ENCODE measurements at regions not wholly inside any gene's neighbourhood (a gene's known extent, or its start where the extent isn't known, plus 50 kb on each side); places are given as distances from the start of the nearest gene placed in this dataset.

DNA sequence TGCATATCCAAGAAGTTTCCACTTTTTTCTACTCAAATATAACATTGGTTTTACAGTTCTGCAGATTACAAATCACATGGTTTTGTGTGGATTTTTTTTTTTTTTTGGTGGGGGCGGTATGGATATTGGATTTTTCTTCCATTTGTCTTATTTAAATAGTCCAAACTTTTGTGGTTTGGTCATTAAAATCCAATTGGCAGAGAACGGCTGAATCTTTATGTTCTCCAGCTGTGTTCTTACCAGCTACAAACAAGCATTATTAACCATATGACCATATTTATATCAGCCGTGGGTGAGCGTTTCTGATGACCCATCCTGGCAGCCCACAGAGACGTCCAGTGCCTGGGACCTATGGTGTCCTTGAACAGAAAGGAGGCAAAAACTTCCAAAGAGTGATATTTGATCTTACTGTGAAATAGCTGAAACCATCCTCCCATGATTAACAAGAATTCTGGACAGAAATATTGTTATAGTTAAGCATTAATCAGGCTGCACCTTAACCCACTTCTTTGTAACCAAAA is 200.4 kb downstream of the LYPLAL1 start:
- Mint-ChIP-seq H3K27ac (no peak overlapping the region), H3K4me1 (ENCODE audit: low read depth) (no peaks in the 10 kb centered on the region), H3K27me3 (no peaks in the 10 kb centered on the region), H3K9me3 (no peaks in the 10 kb centered on the region), H3K36me3 (no peaks in the 10 kb centered on the region), H3K4me3 (no peak overlapping the region)
- ChIA-PET POLR2A (no interaction called here), CTCF (interaction anchor here (0.6 kb wide), 1 partner anchor 896 kb away, joined by 3 read pairs; no protein-coding TSS in a partner anchor)
- intact Hi-C loops (cut with micrococcal nuclease) = no loop called here
- no peak for DNase-seq

DNA sequence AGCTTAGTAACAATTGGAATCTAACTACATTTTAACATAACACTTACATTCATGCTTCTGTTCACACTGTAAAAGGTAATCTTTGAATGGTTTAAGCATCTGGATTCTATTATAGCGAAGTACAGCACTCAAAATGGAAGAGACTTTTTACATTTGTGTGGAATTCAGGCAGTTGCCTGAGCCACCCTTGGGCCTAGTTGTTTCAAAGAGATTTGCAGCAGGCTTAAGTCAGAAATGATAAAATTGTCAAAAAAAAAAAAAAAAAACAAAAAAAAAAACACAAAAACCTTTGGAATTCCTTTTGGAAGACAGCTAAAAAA is 199.9 kb downstream of the LYPLAL1 start:
- CTCF ChIA-PET = interaction anchor here (0.6 kb wide), 1 partner anchor 895 kb away, joined by 3 read pairs; no protein-coding TSS in a partner anchor
- H3K9me3 Mint-ChIP-seq = no peaks in the 10 kb centered on the region
- intact Hi-C loops (cut with micrococcal nuclease) = no loop called here

DNA sequence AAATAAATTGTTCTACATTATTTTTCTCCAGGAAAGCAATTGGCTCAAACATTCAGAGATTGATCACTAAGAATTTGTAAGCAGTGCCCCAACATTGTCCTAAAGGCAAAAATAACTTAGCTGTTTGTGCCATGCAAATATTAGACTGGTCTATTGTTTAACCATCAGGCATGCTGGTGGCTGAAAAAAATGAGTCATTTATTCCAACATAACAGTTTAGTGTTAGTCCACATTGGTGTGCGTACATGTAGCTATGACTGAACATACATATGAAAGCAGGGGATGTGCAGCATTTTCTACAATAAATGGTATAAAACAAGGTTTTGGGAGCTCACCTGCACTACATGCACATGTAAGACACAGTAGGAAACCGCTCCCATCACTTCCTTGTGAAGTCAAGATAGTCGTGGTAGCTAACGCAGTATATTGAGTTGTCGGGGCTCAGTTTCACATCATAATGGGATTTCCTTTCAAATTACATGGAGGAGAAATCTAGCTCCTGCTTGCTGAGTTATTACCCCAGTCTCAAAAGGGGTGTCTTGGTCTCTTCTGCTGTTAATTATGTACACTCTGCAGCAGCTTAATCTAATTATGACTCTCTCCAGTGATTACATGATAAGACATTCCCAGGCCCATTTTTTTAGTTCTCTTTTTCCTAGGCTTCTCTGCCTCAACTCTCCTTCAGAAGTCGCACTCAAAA is 199.4 kb downstream of the LYPLAL1 start:
- POLR2A ChIA-PET = no interaction called here
- no peak for DNase-seq
- H3K4me1 Mint-ChIP-seq (ENCODE audit: low read depth) = no peaks in the 10 kb centered on the region
- CTCF ChIA-PET = interaction anchor here (0.6 to 1.0 kb wide), 2 partner anchors 207 to 895 kb away, joined by 3 read pairs; no protein-coding TSS in a partner anchor
- no peaks in the 10 kb centered on the region for H3K9me3 Mint-ChIP-seq
- intact Hi-C loops (cut with micrococcal nuclease) = no loop called here
- H3K4me3 Mint-ChIP-seq = no peak overlapping the region
- no peak overlapping the region for H3K27ac Mint-ChIP-seq
- H3K27me3 Mint-ChIP-seq = no peaks in the 10 kb centered on the region
- no peaks in the 10 kb centered on the region for H3K36me3 Mint-ChIP-seq

More for the DNA sequence above, 199.9 kb downstream of the LYPLAL1 start:
- no peaks in the 10 kb centered on the region for H3K4me1 Mint-ChIP-seq (ENCODE audit: low read depth)
- no peaks in the 10 kb centered on the region for H3K36me3 Mint-ChIP-seq
- no peak overlapping the region for H3K27ac Mint-ChIP-seq
- no peak overlapping the region for H3K4me3 Mint-ChIP-seq
- DNase-seq = no peak
- POLR2A ChIA-PET = no interaction called here
- H3K27me3 Mint-ChIP-seq = no peaks in the 10 kb centered on the region

DNA sequence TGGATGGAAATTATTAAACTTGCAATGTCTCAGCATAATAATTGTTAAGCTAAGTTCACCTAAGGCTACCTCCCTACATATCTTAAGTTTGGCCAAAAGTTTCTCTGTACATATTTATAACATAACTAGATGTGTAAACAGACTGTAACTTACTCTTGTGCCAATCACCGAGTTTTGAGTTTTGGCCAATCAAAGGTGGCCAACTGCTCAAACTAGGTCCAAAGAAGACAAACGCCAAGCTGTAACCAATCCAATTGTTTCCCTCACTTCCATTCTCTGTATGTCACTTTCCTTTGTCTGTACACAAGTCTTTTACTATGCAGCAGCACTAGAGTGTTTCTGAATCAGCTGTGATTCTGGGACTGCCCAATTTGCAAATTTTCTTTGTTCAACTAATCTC is 197.8 kb downstream of the LYPLAL1 start:
- CTCF ChIA-PET = no interaction called here
- no peak overlapping the region for H3K27ac Mint-ChIP-seq
- H3K4me3 Mint-ChIP-seq = no peak overlapping the region
- H3K4me1 Mint-ChIP-seq (ENCODE audit: low read depth) = no peaks in the 10 kb centered on the region
- POLR2A ChIA-PET = no interaction called here
- no peaks in the 10 kb centered on the region for H3K9me3 Mint-ChIP-seq
- DNase-seq = no peak
- H3K36me3 Mint-ChIP-seq = no peaks in the 10 kb centered on the region
- no peaks in the 10 kb centered on the region for H3K27me3 Mint-ChIP-seq
- intact Hi-C loops (cut with micrococcal nuclease) = no loop called here

DNA sequence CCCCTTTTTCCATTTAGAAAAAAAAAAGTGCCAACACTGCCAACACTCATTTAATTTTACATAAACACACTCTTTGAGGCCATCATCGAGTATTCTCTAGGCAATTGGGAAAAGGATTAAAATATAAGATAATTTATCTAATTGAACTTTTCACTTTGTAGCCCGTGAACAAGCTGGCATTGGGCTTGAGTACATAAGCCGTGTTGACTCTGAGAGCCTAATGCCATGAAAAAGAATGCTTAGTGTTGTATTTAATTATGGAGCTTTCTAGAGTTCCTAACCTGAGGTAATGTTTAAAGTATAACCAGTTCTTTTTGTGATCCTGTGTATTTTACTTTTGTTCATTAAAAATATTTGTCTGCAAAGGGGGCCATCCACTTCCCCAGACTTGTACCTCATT is 193.8 kb downstream of the LYPLAL1 start:
- H3K27me3 Mint-ChIP-seq = no peaks in the 10 kb centered on the region
- no peak for DNase-seq
- no peaks in the 10 kb centered on the region for H3K36me3 Mint-ChIP-seq
- no peaks in the 10 kb centered on the region for H3K4me1 Mint-ChIP-seq (ENCODE audit: low read depth)
- no peak overlapping the region for H3K27ac Mint-ChIP-seq
- ChIA-PET POLR2A (no interaction called here), CTCF (no interaction called here)
- intact Hi-C loops (cut with micrococcal nuclease) = no loop called here
- H3K9me3 Mint-ChIP-seq = no peaks in the 10 kb centered on the region
- no peak overlapping the region for H3K4me3 Mint-ChIP-seq

DNA sequence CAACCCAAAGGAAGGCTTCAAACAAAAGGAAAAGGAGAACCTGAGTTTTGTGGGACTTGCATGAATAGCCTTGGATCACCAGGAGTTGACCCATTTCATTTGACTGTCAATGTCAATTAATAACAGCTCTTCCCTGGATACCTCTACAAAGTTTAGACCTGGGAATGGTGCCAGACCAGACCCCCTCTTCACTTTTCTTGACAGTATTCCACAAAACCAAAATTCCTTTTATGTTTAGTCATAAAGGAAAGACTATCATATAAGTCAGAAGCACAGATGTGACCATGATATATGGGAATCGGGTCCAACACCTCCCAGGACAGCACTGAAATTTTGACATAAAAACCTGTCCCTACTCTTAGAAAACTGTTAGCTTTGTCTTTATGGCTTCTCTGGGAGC is 191.8 kb downstream of the LYPLAL1 start:
- Mint-ChIP-seq H3K9me3 (no peaks in the 10 kb centered on the region), H3K4me3 (no peak overlapping the region), H3K36me3 (no peaks in the 10 kb centered on the region), H3K27ac (no peak overlapping the region), H3K4me1 (ENCODE audit: low read depth) (no peaks in the 10 kb centered on the region), H3K27me3 (no peaks in the 10 kb centered on the region)
- no peak for DNase-seq
- POLR2A ChIA-PET = no interaction called here
- intact Hi-C loops (cut with micrococcal nuclease) = no loop called here
- CTCF ChIA-PET = interaction anchor here (0.6 kb wide), 1 partner anchor 101 kb away, joined by 4 read pairs; no protein-coding TSS in a partner anchor

DNA sequence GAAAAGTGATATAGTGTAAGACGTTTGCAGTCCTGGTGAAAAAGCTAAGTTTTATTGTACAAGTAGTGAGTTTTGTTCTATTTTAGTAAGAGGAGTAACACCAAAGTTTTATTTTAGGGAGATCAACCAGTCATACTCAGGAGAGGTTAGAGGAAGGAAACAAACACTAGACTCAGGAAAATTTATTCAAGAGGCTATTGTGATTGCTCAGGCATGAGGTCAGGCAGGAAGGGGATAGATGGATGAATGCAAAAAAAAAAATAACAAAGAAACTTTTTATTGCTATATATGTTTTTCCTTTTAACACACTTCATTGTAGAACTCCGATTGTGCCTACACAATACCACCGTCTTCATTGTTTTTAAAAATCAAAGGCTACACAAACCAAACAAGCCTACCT is 189.0 kb downstream of the LYPLAL1 start:
- H3K9me3 Mint-ChIP-seq = no peaks in the 10 kb centered on the region
- no peak for DNase-seq
- ChIA-PET CTCF (no interaction called here), POLR2A (no interaction called here)
- no peak overlapping the region for H3K4me3 Mint-ChIP-seq
- intact Hi-C loops (cut with micrococcal nuclease) = no loop called here
- H3K36me3 Mint-ChIP-seq = no peaks in the 10 kb centered on the region
- H3K27ac Mint-ChIP-seq = no peak overlapping the region
- no peaks in the 10 kb centered on the region for H3K27me3 Mint-ChIP-seq
- H3K4me1 Mint-ChIP-seq (ENCODE audit: low read depth) = no peaks in the 10 kb centered on the region

DNA sequence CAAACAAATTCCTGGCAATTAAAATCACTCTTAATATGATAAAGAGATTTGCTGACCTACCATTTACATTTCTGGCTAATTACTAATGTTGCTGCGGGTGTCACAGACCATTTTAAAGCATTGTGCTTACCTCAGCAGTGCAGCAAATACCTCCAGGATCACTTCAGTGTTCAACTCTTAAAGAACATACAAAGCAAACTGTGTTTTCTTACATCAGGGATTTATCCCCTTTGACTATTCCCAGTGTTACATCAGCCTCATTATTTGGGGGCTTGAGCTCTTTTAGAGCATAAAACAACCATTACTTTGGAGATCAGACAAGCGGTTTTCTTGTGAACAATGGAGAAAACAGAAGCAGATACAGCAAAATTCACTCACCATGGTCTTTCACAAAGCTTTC is 185.4 kb downstream of the LYPLAL1 start:
- Mint-ChIP-seq H3K27ac (no peak overlapping the region), H3K27me3 (no peaks in the 10 kb centered on the region), H3K36me3 (no peaks in the 10 kb centered on the region), H3K4me3 (no peak overlapping the region), H3K9me3 (no peaks in the 10 kb centered on the region), H3K4me1 (ENCODE audit: low read depth) (no peaks in the 10 kb centered on the region)
- intact Hi-C loops (cut with micrococcal nuclease) = no loop called here
- ChIA-PET CTCF (no interaction called here), POLR2A (no interaction called here)
- DNase-seq = no peak

DNA sequence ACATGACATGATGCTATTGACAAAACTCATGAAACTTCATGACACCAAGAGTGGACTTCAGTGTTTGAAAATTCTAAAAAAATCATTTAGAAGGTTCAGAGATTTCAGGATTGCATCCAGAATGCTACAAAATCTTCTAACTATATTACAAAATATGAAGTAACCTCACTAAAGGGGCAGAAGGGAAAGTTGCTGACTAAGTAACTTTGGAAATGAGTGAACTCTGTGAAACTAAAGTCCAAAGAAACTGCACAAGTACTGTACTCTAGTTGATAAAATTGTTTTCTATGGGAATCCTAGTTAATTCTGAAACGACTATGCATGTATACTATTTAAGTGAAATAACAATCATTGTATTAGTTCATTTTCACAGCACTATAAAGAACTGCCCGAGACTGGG is 184.4 kb downstream of the LYPLAL1 start:
- Mint-ChIP-seq H3K27ac (no peak overlapping the region), H3K27me3 (no peaks in the 10 kb centered on the region), H3K4me3 (no peak overlapping the region), H3K9me3 (no peaks in the 10 kb centered on the region), H3K4me1 (ENCODE audit: low read depth) (no peaks in the 10 kb centered on the region), H3K36me3 (no peaks in the 10 kb centered on the region)
- intact Hi-C loops (cut with micrococcal nuclease) = no loop called here
- ChIA-PET POLR2A (no interaction called here), CTCF (no interaction called here)
- no peak for DNase-seq

DNA sequence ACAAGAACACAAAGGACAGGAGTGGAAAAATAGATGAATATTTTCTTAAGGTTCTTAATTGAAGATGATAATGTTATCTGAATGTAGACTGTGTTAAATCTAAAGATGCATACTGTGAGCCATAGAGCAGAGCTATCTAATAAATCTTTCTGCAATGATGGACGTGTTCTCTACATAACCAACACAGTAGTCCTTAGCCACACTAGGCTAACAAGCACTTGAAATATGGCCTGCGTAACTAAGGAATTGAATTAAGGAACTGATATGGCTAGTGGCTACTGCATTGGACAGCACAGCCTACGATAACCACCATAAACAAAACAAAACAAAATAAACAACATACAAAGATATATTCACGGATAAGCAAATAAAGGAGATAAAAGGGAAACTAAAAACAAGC is 181.3 kb downstream of the LYPLAL1 start:
- H3K4me1 Mint-ChIP-seq (ENCODE audit: low read depth) = no peaks in the 10 kb centered on the region
- CTCF ChIA-PET = no interaction called here
- DNase-seq = no peak
- POLR2A ChIA-PET = no interaction called here
- intact Hi-C loops (cut with micrococcal nuclease) = no loop called here
- H3K4me3 Mint-ChIP-seq = no peak overlapping the region
- H3K27ac Mint-ChIP-seq = no peak overlapping the region
- no peaks in the 10 kb centered on the region for H3K9me3 Mint-ChIP-seq
- no peaks in the 10 kb centered on the region for H3K36me3 Mint-ChIP-seq
- no peaks in the 10 kb centered on the region for H3K27me3 Mint-ChIP-seq

DNA sequence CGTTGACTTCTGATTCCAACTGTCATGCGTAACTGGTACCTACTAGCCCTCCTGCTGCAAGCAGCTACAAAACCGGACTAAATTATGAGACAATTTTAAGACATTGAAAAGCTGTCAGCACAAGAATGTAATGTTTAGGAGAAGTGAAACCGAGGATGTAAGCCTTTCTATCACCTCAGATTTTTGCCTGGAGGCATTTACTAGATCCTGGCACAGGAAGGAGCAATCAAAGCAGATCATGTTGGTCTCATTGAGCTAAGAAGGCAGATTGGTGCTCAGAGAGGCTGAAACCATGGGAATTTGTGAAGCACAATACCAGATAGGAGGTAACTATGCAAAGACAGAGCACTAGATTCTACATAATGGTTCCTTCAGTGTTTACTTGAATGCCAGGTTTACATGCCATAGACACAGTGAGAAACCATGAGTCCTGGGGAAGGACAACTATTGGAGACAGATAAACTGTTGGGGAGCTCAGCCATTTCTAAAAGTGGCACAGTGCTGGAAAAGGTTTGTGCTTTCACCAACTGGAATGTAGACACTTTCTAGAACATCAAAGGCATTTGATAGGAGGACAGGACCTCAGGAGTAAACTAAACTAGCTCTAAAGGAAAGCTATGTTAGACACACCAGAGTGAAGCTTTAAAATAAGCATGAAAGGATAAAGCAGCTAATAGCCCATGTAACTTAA is 179.4 kb downstream of the LYPLAL1 start:
- no peak for DNase-seq
- H3K4me3 Mint-ChIP-seq = no peak overlapping the region
- H3K36me3 Mint-ChIP-seq = no peaks in the 10 kb centered on the region
- H3K4me1 Mint-ChIP-seq (ENCODE audit: low read depth) = no peaks in the 10 kb centered on the region
- H3K27ac Mint-ChIP-seq = no peak overlapping the region
- H3K9me3 Mint-ChIP-seq = no peaks in the 10 kb centered on the region
- ChIA-PET CTCF (no interaction called here), POLR2A (no interaction called here)
- intact Hi-C loops (cut with micrococcal nuclease) = no loop called here
- no peaks in the 10 kb centered on the region for H3K27me3 Mint-ChIP-seq

DNA sequence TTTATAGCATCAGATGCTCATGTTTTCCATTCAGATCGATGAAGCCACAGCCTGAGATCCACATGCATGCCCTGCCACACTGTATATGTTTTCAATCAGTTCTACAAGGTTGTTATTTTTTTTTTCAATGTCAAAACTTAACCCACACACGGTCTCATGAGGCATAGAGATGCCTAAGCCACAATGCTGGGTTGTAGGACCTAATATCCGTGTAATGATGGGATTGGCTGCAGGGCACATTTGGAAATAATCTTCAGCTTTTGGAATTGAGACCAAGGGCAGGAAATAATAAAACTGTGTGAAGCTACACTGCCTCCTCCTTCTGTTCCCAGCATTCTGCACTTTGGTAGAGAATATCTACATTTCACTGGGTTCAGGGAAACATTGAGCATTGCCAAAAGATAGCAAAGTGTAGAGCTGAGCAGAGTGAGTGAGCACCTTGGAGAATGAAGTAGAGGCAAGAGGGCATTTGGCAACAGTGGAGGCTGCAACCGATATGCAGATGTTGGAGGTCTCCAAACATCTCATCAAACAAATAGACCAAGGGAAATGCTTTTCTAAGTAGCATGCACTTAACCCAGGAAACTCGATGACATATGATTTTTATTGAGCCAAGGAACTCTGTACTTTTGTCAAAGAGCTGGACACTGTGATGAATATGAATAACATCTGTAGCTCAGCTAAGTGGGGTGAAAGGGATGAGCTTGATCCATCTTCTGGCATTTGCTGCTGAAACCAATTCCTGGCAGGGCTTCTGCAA is 176.7 kb downstream of the LYPLAL1 start:
- POLR2A ChIA-PET = no interaction called here
- no peak for DNase-seq
- Mint-ChIP-seq H3K27me3 (no peaks in the 10 kb centered on the region), H3K9me3 (peaks cover 15% of the 10 kb centered on the region), H3K36me3 (no peaks in the 10 kb centered on the region), H3K4me3 (no peak overlapping the region), H3K4me1 (ENCODE audit: low read depth) (no peaks in the 10 kb centered on the region), H3K27ac (no peak overlapping the region)
- CTCF ChIA-PET = no interaction called here
- intact Hi-C loops (cut with micrococcal nuclease) = no loop called here
